IPS-20b (cell line): ENCODE measurements at regions not wholly inside any gene's neighbourhood (a gene's known extent, or its start where the extent isn't known, plus 50 kb on each side); places are given as distances from the start of the nearest gene placed in this dataset.
A peak's percentile ranks its signal among the peaks of the same experiment; 100 is the strongest.

Source experiments
- H3K27ac ChIP-seq: one replicate; pipeline ENCODE4 v1.5.1; 2013; ENCODE audit warnings: low read length
- H3K27me3 ChIP-seq: 2 replicates; pipeline ENCODE4 v1.6.1; 2013; ENCODE audit warnings: mild to moderate bottlenecking, low read length, inconsistent platforms; ENCODE audit not compliant: insufficient read depth
- H3K36me3 ChIP-seq: 2 replicates; pipeline ENCODE4 v1.6.1; 2013; ENCODE audit warnings: low read depth, mild to moderate bottlenecking, inconsistent platforms, low read length, moderate library complexity; ENCODE audit not compliant: insufficient read depth
- H3K4me1 ChIP-seq: 2 replicates; pipeline ENCODE4 v1.6.1; 2013; ENCODE audit warnings: mild to moderate bottlenecking, control low read depth, inconsistent platforms, low read length, moderate library complexity; ENCODE audit not compliant: insufficient read depth
- H3K4me3 ChIP-seq: 2 replicates; pipeline ENCODE4 v1.5.1; 2013; ENCODE audit warnings: mild to moderate bottlenecking, low read length, inconsistent platforms
- H3K9ac ChIP-seq: 2 replicates; pipeline ENCODE4 v1.6.1; 2013; ENCODE audit warnings: low read depth, mild to moderate bottlenecking, inconsistent platforms, low read length, moderate library complexity
- H3K9me3 ChIP-seq: 2 replicates; pipeline ENCODE4 v1.6.1; 2013; ENCODE audit warnings: mild to moderate bottlenecking, low read depth, low read length, inconsistent platforms; ENCODE audit not compliant: insufficient read depth

GRCh38 chr6:98641949-98642719, 192.2 kb upstream of the POU3F2 start:
- Histone ChIP-seq H3K36me3 (no peaks in the 10 kb centered on the region), H3K9ac (no peak overlapping the region; the same call in 1 of the 2 replicates), H3K4me3 (no peak overlapping the region), H3K9me3 (no peaks in the 10 kb centered on the region), H3K27me3 (no peaks in the 10 kb centered on the region), H3K4me1 (peaks cover 51% of the 10 kb centered on the region), H3K27ac (no peak overlapping the region)

- Histone ChIP-seq H3K27me3 (no peaks in the 10 kb centered on the region), H3K27ac (no peak overlapping the region), H3K4me1 (peaks cover 47% of the 10 kb centered on the region), H3K9me3 (no peaks in the 10 kb centered on the region), H3K36me3 (no peaks in the 10 kb centered on the region), H3K4me3 (peak overlapping the region; percentile 41; the same call in 1 of the 2 replicates), H3K9ac (peak overlapping the region; percentile 42; the same call in 1 of the 2 replicates)
These were observed 190.3 kb upstream of the POU3F2 start for GRCh38 chr6:98644063-98644462.

DNA sequence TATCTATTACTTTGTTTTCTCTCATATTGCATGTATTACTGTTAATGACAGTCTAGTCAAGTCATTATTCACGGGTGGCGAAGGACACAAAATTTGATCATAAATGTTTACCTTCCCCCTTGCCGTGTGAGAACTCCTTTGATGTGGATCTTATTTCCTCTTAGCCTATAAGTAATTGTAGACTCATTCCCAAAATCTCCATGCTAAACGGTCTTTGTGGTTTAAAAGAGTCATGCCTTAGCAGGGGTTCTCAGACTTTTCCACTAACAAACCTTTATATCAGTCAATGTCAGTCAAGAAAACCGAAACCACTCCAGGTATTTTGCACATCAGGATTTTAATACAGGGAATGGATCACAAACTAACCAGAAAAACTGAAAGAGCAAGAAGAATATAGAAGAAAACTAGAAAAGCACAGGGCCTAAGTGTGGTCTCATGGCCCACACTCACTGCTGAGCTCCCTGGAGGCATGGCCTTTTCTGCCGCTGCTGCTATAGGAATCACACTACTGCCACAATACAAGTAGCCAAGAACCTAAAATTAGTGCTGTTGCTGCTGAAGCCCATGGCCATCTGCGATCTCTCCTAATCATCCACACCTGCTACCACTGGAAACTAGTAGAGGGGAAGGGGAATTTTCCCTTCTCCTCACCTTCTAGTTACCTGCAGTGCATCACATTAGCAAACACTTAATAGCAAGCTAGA, 186.0 kb upstream of the POU3F2 start:
- Histone ChIP-seq H3K9ac (no peak overlapping the region), H3K27me3 (no peaks in the 10 kb centered on the region), H3K9me3 (no peaks in the 10 kb centered on the region), H3K36me3 (no peaks in the 10 kb centered on the region), H3K4me1 (peaks cover 29% of the 10 kb centered on the region), H3K27ac (no peak overlapping the region), H3K4me3 (no peak overlapping the region)

GRCh38 chr6:98650941-98651340, 183.4 kb upstream of the POU3F2 start:
- H3K27ac ChIP-seq: no peak overlapping the region
- H3K27me3 ChIP-seq: no peaks in the 10 kb centered on the region
- no peak overlapping the region for H3K9ac ChIP-seq
- H3K4me3 ChIP-seq: no peak overlapping the region
- no peaks in the 10 kb centered on the region for H3K36me3 ChIP-seq
- H3K4me1 ChIP-seq: peaks cover 11% of the 10 kb centered on the region
- no peaks in the 10 kb centered on the region for H3K9me3 ChIP-seq

DNA sequence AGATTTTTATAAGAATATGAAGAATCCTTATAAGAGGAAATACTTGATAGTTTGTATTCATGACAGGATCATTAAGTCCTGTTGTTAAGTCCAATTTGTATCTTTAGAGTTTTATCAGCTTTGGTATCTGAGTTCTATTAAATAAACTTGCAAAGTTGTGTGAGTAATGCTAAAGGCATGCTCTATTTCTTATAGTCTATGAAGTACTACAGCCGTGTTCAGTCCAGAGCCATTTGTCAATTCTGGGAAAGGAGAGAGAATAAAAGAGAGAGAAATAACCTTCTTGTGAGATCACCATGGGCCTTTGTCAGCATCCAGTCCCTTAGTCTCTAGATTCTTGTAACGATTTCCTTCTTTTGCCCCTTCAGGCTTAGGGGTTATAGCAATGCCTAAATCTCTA, 181.2 kb upstream of the POU3F2 start:
- H3K9me3 ChIP-seq: no peaks in the 10 kb centered on the region
- H3K36me3 ChIP-seq: no peaks in the 10 kb centered on the region
- H3K27me3 ChIP-seq: no peaks in the 10 kb centered on the region

DNA sequence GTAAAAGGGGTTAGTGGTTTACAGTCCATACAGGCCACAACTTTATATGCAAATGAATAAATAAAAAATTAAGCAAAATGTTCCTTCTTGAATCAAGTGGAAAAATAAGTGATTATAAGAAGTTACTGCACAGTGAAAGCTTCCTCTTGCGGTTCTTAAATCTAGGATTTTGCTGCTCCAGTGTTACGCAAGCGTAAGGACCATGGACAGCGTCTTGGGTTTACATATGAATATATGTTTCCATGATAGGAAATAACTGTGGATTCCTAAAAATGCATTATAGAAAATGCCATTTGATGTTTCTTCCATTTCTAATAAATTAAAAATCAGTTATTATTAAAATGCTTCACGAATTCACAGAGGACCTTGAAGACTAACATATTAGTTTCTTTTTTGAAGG, 176.6 kb upstream of the POU3F2 start:
- H3K9me3 ChIP-seq: no peaks in the 10 kb centered on the region
- H3K9ac ChIP-seq: no peak overlapping the region
- H3K4me3 ChIP-seq: no peak overlapping the region
- H3K4me1 ChIP-seq: no peaks in the 10 kb centered on the region
- H3K36me3 ChIP-seq: no peaks in the 10 kb centered on the region
- H3K27me3 ChIP-seq: no peaks in the 10 kb centered on the region
- no peak overlapping the region for H3K27ac ChIP-seq

More for the DNA sequence above, 181.2 kb upstream of the POU3F2 start:
- no peak overlapping the region for H3K4me3 ChIP-seq
- H3K27ac ChIP-seq: no peak overlapping the region
- no peak overlapping the region for H3K9ac ChIP-seq
- peaks cover 9% of the 10 kb centered on the region for H3K4me1 ChIP-seq

DNA sequence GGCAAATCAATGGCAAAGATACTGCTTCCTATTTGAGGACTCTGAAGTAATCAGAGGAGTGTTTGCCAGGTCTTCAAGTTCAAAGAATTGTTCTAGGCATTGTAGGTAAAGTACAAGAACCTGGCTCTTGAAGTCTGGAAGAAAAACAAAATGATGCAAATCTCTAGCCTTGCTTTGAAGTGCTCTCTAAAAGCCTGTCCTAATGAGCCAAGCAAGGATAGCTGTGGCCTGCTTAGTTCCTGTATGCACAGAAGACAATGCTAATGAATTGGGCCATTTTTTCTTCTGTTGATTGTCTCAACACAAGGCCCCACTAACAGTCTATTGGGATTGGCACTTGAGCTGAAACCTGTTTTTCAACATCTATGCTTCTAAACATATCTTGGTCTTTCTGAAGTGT, 165.0 kb upstream of the POU3F2 start:
- peaks cover 21% of the 10 kb centered on the region for H3K4me1 ChIP-seq
- H3K9ac ChIP-seq: no peak overlapping the region
- H3K9me3 ChIP-seq: no peaks in the 10 kb centered on the region
- H3K27ac ChIP-seq: no peak overlapping the region
- H3K27me3 ChIP-seq: no peaks in the 10 kb centered on the region
- no peaks in the 10 kb centered on the region for H3K36me3 ChIP-seq
- no peak overlapping the region for H3K4me3 ChIP-seq

- H3K27ac ChIP-seq: no peak overlapping the region
- H3K9ac ChIP-seq: no peak overlapping the region
- no peak overlapping the region for H3K4me3 ChIP-seq
These were observed 164.2 kb upstream of the POU3F2 start for GRCh38 chr6:98670045-98670746.

GRCh38 chr6:98672681-98673475, 161.5 kb upstream of the POU3F2 start:
- Histone ChIP-seq H3K27ac (no peak overlapping the region), H3K4me1 (peaks cover 21% of the 10 kb centered on the region), H3K9ac (no peak overlapping the region), H3K9me3 (peaks cover 2% of the 10 kb centered on the region), H3K27me3 (no peaks in the 10 kb centered on the region), H3K4me3 (no peak overlapping the region), H3K36me3 (no peaks in the 10 kb centered on the region)

More at GRCh38 chr6:98670045-98670746, 164.2 kb upstream of the POU3F2 start:
- Histone ChIP-seq H3K36me3 (no peaks in the 10 kb centered on the region), H3K4me1 (peaks cover 21% of the 10 kb centered on the region), H3K9me3 (no peaks in the 10 kb centered on the region), H3K27me3 (no peaks in the 10 kb centered on the region)

- Histone ChIP-seq H3K9me3 (peaks cover 3% of the 10 kb centered on the region), H3K27ac (no peak overlapping the region), H3K36me3 (no peaks in the 10 kb centered on the region), H3K27me3 (no peaks in the 10 kb centered on the region), H3K4me1 (no peaks in the 10 kb centered on the region), H3K4me3 (no peak overlapping the region), H3K9ac (no peak overlapping the region)
These were observed 155.9 kb upstream of the POU3F2 start for GRCh38 chr6:98678481-98678880.

- Histone ChIP-seq H3K9ac (no peak overlapping the region), H3K36me3 (no peaks in the 10 kb centered on the region), H3K4me3 (no peak overlapping the region), H3K27ac (no peak overlapping the region), H3K4me1 (no peaks in the 10 kb centered on the region), H3K9me3 (no peaks in the 10 kb centered on the region), H3K27me3 (no peaks in the 10 kb centered on the region)
These were observed 148.3 kb upstream of the POU3F2 start for GRCh38 chr6:98686008-98686601.
